Smooth muscle cell of the brain vasculature (primary cell): ENCODE measurements at regions not wholly inside any gene's neighbourhood (a gene's known extent, or its start where the extent isn't known, plus 50 kb on each side); places are given as distances from the start of the nearest gene placed in this dataset.
"Not testable (repeated sequence)": the region's sequence is repeated elsewhere in the genome, so short reads cannot be mapped to it uniquely, and the experiment has no call there.

ENCODE experiments used
- DNase-seq: peaks from one replicate; pipeline ENCODE4 v3.0.0-alpha.2; 2012; ENCODE audit warnings: low read depth, low spot score

DNA sequence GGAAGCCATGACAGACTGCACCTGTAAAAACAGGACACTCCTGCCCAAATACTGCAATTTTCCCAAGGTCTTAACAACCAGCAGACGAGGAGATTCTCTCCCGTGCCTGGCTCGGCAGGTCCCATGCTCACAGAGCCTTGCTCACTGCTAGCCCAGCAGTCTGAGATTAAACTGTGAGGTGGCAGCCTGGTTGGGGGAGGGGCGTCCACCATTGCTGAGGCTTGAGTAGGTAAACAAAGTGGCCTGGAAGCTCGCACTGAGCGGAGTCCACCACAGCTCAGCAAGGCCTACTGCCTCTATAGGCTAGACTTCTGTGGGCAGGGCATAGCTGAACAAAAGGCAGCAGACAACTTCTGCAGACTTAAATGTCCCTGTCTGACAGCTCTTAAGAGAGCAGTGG, 80.3 kb downstream of the ANXA5 start:
- not testable (repeated sequence) for DNase-seq

DNA sequence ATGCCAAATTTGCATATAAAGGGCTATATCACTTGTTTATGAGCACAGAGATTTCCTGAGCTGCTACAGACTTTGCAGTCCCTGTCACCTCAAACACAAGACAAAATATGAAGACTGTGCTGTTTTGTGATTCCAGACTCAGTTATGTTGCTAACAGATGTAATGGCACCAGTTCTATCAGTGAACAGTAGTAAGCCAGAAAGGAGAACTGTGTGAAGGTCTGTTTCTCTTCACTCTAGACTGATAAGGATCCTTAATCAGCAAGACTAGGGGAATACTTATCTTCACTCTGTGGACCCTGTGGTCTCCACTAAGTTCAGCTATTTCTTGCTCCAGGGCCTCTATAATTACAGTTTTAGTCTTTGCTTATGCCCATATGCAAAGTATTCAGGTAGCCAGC, 82.7 kb downstream of the ANXA5 start:
- DNase-seq = no peak

DNA sequence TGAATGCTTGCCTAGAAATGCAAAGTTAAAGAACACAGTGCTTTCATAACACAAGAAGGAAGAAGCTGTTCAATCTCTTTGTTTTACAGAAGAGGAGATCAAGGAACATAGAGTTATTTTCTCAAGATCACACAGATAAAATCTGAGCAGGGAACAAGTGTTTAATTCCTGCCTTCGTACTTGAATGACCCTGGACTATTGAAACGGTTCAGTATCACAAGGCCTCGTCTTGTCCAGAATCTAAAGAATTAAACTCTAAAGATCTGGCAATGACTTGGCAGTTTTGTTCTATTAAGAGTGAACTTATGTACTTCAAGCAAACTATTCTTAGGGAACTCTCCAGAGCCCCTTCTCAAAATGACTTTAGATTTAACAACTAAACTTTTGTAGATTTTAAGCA, 97.7 kb downstream of the ANXA5 start:
- no peak for DNase-seq

DNA sequence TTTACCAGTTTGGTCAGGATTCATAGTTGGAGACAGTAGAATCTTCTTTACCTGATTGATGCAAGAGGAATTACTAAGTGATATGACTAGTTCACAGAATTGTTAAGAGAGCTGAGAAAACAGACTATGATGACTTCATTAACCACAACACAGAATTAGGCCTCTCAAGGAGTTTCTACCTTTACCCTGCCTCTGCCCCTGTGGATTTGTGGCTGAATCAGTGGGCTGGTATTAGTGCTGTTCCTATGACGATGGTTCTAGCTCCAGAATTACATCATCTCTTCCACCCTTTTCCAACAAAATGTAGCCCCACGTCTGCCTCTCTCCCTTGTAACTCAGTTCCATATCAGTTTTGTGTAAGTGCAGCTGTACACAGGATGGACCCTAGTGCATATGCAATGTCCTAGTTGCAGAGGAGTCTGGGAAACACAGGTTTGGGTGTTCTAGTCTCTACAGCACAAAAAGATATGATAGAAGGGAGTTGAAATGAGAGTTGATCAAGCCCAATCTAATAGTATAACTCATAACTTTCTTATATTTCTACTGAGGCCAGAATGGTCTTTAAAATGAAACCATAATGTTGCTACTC, 99.3 kb downstream of the ANXA5 start:
- DNase-seq = no peak

DNA sequence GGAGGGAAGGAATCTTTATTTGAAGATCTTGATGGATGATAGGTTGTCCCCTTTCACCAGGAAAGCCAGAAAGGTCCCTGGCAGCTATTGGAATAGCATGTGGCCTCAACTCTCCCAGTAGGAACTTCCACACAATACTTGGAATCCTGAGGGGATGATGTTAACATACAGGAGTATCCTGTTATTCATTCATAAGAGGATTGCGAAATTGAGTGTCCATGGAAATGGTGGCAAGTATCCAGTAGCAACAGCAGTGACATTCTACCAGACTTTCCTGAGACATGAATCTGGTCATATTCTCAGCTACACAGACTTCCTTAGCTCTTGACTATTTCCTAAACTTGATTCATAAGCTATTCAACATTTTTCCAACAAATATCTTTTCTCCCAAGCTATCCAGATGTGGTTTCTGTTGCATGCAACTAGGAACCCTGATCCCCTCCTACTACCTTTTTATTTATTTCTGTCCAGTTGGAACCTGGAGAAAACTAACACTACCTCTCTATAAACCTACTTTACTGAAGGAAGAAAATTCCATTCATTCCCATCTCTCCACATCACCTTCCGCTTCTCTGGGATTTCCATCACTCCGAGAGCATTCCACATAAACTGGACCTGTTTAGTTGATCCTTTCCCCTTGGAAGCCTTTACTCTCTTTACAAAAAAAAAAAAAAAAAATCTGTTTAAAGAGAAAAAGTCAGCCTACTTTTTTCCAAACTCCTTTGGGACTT, 101.8 kb downstream of the ANXA5 start:
- no peak for DNase-seq

DNA sequence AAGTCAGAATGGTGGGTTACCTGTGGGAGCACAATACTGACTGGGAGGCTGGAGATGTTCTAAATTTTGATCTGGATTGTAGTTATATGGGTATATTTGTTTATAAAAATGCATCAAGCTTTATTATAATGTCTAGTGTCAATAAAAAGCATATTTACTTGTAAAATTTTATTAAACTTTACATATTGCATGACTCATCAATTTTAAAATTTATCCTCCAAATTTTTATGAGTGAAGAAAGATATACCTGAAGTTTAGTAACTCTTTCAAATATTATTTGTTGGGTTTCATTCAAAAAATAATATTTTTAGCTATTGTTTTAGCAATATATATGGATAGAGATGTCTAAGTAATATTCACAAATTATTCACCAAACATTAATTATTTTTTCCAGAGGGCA, 103.0 kb downstream of the ANXA5 start:
- no peak for DNase-seq

DNA sequence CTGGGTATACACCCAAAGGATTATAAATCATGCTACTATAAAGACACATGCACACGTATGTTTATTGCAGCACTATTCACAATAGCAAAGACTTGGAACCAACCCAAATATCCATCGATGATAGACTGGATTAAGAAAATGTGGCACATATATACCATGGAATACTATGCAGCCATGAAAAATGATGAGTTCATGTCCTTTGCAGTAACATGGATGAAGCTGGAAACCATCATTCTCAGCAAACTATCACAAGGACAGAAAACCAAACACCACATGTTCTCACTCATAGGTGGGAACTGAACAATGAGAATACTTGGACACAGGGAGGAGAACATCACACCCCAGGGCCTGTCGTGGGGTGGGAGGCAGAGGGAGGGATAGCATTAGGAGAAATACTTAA, 104.5 kb downstream of the ANXA5 start:
- DNase-seq = not testable (repeated sequence)

DNA sequence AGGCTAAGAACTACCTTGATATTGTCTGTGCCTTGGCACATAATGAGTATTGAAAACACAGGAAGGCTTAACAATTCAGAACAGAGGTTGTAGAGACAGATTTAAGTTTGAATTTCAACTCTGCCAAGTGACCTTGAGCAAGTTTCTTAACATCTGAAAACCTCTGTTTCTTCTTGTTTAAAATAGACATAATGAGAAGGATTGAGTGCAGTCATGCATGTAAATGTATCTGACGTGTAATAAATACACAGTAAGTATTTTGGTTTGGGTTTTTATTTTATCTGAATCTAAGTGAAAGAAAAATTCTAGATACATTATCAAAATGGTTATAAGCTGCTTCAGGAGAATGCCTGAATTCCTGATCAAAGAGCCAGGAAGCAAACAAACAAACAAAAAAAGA, 111.9 kb downstream of the ANXA5 start:
- DNase-seq = no peak

DNA sequence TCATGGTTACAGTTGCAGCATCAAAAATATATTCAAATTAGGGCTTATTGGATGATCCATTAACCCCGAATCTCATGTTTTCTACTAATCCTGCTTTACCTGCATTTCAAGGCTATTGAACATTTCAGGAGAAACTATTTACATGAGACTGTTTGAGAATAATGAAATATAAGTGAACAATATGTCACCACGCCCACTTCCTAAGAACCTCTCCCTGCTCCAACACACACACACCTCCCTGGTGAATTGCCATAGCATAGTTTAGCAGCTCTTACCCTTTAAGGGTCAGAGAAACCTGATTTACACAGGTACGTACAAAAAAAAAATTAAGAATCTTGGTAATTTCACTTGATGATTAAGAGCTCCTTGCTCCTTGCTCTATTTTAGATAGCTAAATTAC, 113.4 kb downstream of the ANXA5 start:
- DNase-seq = no peak

DNA sequence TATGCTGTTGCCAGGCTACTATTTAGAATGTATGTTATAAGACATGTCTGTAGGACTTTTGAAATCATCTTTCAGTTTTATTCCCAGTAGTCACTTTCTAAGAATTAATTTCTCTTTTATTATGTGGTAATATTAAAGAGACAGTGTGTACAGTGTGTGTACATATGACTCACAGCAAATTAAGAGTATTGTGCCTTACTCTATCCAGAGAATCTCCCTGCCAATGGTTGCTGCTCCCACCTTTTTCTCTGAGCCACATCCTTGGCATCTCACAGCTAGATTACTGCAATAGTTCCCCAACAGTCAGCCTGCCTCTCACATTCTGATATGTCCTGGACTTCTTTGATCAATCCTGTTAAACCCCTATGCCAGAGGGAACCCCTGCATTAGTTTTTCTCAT, 114.5 kb downstream of the ANXA5 start:
- no peak for DNase-seq

DNA sequence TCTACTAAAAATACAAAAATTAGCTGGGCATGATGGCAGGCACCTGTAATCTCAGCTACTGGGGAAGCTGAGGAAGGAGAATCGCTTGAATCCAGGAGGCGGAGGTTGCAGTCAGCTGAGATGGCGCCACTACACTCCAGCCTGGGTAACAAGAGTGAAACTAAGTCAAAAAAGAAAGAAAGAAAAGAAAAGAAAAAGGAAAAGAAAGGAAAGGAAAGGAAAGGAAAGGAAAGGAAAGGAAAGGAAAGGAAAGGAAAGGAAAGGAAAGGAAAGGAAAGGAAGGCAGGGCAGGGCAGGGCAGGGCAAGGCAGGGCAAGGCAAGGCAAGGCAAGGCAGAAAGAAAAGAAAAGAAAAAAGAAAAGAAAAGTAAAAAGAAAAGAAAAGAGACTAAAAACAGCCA, 121.4 kb downstream of the ANXA5 start:
- not testable (repeated sequence) for DNase-seq

DNA sequence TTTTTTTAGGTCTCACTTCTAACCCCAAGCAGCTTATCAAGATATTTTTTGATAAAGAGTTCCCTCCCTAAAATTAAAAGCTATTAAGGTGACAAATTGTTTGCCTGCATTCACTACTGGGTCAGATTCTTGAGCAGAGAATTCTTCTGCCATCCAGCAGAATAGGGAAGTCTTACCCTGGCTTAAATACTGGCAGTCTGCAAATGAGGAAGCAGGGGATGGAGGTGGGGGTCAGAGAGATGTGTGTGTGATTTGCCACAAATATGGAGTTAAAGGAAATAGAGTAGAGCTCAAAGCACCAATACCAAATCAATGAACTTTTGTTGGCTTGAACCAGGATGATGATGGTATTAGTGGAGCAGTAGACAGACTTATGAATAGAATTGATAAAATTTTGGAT, 122.2 kb downstream of the ANXA5 start:
- no peak for DNase-seq

DNA sequence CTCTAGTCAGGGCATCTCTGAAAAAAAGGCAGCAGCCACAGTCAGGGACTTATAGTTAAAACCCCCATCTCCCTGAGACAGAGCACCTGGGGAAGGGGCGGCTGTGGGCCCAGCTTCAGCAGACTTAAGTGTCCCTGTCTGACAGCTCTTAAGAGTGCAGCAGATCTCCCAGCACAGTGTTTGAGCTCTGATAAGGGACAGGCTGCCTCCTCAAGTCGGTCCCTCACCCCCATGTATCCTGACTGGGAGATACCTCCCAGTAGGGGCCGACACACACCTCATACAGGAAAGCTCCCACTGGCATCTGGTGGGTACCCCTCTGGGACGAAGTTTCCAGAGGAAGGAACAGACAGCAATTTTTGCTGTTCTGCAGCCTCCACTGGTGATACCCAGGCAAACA, 129.0 kb downstream of the ANXA5 start:
- no peak for DNase-seq

DNA sequence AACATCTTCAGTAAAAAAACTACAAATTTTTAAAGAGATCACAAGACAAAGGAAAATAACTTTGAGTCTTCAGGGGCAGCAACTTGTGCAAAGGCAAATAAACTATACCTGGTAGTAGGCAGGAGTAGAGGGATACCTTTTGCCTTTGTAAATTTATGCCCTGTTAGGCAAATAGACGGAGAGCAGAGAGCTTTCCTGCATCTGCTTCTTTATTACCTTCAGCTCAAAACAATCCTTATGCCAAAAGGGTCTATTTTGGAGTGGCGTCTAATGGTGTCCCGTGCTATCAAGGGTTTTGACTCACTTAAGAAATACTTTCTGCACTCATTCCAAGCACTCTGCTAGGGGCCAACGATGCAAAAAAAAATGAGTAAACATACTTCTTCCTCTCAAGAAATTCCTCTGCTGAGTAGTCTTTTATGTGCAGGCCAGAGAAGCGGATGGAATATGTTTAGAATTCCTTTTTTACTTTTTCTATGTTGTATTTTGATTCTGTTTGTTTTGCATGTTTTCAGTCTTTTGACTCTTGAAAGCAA, 131.9 kb downstream of the ANXA5 start:
- DNase-seq = no peak

DNA sequence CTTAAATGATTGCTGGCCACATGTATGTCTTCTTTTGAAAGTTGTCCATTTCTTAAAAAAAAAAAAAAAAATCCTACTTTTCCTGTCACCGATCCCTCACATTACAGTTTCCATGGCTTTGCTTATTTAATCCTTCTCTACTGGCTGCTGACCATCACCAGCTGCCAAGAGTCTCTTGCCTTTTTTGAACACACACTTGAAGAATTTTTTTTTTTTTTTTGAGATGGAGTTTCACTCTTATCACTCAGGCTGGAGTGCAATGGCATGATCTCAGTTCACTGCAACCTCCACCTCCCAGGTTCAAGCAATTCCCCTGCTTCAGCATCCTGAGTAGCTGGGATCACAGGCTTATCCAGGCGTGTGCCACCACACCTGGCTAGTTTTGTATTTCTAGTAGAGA, 134.0 kb downstream of the ANXA5 start:
- no peak for DNase-seq

DNA sequence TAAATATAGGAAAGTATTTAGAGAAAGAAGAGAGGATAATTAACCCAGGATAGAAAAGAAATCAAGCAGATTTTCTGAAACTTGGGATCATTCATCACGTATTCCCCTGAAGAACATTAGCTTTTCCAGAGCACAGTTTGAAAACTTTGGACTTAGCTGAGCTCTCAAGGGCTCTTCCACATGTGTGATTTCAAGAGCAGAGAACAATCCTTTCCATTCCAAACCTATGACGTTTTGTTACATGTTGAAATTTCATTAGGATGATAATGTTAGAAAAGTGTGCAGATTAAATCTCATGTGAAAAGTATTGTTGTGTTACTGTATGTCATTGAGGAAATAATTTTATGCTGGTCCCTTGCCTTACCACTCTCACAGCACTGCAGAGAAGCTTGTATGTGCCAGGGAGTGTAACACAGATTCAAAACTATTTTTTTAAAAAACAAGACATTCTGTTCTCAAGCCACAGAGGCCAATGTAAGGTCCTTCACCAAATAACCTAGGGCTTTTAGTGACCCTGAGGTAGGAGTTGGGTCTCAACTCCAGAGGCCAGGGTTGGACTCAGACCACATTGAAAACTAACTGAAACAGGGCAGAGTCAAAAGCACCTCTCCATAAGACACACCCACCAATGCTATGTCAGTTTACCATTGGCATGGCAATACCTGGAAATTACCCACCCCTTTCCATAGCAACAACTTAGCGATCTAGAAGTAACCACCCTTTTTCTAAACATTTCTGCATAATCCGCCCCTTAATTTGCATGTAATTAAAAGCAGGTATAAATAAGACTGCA, 141.3 kb downstream of the ANXA5 start:
- DNase-seq = no peak

DNA sequence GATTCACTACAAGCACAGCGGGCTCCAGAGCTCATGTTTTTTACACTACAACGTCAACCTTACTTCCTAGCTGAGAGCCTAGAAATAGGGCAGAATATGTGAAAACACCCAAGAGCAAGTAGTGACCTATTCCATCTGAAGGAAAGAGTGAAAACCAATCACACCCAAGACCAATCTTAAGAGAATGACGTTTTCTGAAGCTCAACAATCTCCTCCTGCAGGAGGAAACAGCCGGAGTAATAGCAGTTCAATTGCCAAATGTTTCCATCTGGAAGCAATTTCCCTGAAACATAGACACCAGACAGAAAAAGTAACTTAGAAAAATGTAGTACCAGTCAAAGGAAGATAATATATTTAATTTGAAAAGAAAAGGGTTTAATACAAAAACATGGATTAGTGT, 142.4 kb downstream of the ANXA5 start:
- DNase-seq = no peak

DNA sequence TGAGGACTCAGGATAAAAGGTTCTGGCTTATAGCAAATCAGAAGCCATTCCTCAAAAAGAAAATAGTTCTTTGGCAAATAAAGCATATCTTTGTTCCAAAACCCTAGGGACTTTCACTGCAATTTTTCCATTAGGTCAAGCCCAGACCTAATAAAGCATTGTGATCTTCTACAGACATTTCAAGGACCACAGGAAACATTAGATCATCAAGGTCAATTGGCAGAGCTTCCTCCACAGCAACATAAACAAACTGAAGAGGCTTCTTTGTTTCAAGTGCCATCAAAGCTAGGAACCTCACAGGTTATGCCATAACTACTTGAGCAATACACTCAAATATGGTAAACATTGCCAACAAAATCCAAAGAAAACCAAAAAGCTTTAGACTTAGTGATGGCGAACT, 144.9 kb downstream of the ANXA5 start:
- no peak for DNase-seq

DNA sequence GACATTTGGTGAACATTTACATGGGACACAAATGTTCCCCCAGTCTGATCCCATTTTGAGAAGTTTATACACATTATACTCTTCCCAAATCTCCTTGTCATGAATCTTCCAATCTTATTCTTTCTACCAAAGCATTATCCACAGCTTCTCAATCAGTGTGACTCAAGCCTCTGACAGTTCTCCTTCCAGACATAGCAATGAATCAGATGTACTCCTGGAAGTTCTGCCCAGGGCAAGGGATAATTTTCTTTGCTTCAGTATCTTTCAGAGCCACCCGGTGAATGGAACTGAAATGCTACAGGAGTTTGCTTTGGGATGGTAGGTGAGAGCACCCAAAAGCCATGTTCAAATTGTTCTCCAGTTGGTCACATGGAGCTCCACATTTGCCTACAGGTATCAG, 145.5 kb downstream of the ANXA5 start:
- no peak for DNase-seq

DNA sequence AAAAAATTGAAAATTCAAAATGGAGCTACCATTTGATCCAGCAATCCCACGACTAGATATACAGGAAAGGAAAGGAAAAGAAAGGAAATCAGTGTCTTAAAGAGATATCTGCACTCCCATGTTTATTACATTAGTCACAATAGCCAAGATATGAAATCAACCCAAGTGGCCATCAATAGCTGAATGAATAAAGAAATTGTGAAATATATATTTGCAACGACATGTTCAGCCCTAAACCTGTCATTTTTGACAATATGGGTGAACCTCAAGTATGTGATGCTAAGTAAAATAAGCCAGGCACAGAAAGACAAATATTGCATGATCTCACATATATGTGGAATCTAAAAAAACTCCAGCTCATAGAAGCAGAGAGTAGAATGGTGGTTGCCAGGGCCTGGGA, 155.1 kb downstream of the ANXA5 start:
- DNase-seq = no peak

DNA sequence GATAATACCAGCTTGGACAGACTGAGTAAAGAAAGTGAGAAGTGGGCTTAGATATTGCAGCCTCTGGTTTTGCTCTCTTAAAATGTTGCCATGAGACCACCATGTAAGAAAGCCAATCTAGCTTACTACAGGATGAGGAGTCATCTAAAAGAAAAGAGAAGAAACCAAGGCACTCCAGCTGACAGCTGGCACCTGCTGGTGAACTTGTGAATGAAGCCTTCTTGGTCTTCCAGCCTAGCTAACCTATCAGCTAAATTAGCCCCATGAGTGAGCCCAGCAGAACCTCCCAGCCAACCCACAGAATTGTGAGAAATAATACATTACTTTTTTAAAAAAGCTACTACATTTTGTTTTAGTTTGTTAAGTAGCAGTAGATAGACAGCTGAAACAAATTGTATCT, 154.5 kb upstream of the QRFPR start:
- DNase-seq = no peak

DNA sequence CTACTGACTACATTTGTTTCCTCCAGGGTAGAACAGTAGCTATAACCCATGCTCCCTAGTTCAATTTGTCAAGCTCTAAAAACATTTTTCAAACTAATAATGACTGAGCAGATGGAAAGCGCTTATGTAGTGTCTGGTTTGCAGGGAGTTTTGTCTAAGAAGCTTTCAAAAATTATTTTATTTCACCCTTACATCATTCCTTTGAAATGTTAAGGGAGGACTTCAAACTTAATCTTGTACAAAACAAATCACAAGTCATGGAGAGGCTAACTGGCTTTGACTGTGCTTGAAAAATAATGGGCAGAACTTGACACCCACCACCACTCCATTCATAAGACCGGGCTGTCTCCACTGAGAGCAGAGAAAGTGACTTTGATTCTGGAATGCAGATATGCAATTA, 153.4 kb upstream of the QRFPR start:
- DNase-seq = no peak

DNA sequence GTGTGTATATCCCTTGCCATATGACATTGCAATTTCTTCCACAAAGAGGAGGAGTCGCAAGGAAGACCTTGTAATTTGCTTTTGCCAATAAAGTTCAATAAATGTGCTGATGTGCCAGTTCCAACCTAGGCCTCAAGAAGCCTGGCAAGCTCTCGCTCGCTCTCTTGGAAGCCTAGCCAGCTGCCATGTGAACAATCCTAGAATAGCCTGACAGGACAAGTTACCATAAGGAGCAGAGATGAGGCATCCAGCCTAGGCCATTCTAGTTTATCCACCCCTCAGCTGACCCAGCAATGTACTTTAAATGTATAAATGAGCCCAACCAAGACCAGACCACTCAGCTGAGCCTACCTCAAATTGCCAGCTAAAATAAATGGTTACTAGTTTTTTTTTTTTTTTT, 145.7 kb upstream of the QRFPR start:
- DNase-seq = no peak
